ENCODE measurements at regions not wholly inside any gene's neighbourhood (a gene's known extent, or its start where the extent isn't known, plus 50 kb on each side); places are given as distances from the start of the nearest gene placed in this dataset.
A peak's percentile ranks its signal among the peaks of the same experiment; 100 is the strongest.

- H3K4me3 ChIP-seq (ENCODE audit: low read depth, low read length), result no peak overlapping the region
- in situ Hi-C loops (cut with HindIII; ENCODE audit: low sequenced_read_pairs), result no loop called here
- TF ChIP-seq CTCF (IDR thresholded peaks at IDR 0.05; ENCODE audit: low read depth, low read length, missing control alignments), result no peak
- DNase-seq (ENCODE audit: low read depth), result no peak
Observed at GRCh38 chr4:181682367-181683047, 560.7 kb upstream of the TENM3 start.

- TF ChIP-seq CTCF (IDR thresholded peaks at IDR 0.05; ENCODE audit: low read depth, low read length, missing control alignments), result no peak
- DNase-seq (ENCODE audit: low read depth), result peak; percentile 40
- in situ Hi-C loops (cut with HindIII; ENCODE audit: low sequenced_read_pairs), result no loop called here
- no peak overlapping the region for H3K4me3 ChIP-seq (ENCODE audit: low read depth, low read length)
Observed at GRCh38 chr4:181684310-181684709, 558.9 kb upstream of the TENM3 start.

GRCh38 chr4:181685461-181685860 is 557.7 kb upstream of the TENM3 start:
- DNase-seq (ENCODE audit: low read depth), result no peak
- in situ Hi-C loops (cut with HindIII; ENCODE audit: low sequenced_read_pairs), result no loop called here
- no peak for TF ChIP-seq CTCF (IDR thresholded peaks at IDR 0.05; ENCODE audit: low read depth, low read length, missing control alignments)
- H3K4me3 ChIP-seq (ENCODE audit: low read depth, low read length), result no peak overlapping the region

GRCh38 chr4:181685911-181686310 is 557.3 kb upstream of the TENM3 start:
- no peak for DNase-seq (ENCODE audit: low read depth)
- in situ Hi-C loops (cut with HindIII; ENCODE audit: low sequenced_read_pairs), result no loop called here
- TF ChIP-seq CTCF (IDR thresholded peaks at IDR 0.05; ENCODE audit: low read depth, low read length, missing control alignments), result no peak
- no peak overlapping the region for H3K4me3 ChIP-seq (ENCODE audit: low read depth, low read length)

- H3K4me3 ChIP-seq (ENCODE audit: low read depth, low read length), result no peak overlapping the region
- TF ChIP-seq CTCF (IDR thresholded peaks at IDR 0.05; ENCODE audit: low read depth, low read length, missing control alignments), result no peak
- in situ Hi-C loops (cut with HindIII; ENCODE audit: low sequenced_read_pairs), result no loop called here
- DNase-seq (ENCODE audit: low read depth), result no peak
Observed at GRCh38 chr4:181687116-181687515, 556.1 kb upstream of the TENM3 start.

GRCh38 chr4:181688432-181688831 is 554.8 kb upstream of the TENM3 start:
- no peak for TF ChIP-seq CTCF (IDR thresholded peaks at IDR 0.05; ENCODE audit: low read depth, low read length, missing control alignments)
- in situ Hi-C loops (cut with HindIII; ENCODE audit: low sequenced_read_pairs), result no loop called here
- no peak overlapping the region for H3K4me3 ChIP-seq (ENCODE audit: low read depth, low read length)
- peak; percentile 74 for DNase-seq (ENCODE audit: low read depth)

All from astrocyte of the cerebellum (primary cell).